HG03432 (cell line): ENCODE measurements at regions not wholly inside any gene's neighbourhood (a gene's known extent, or its start where the extent isn't known, plus 50 kb on each side); places are given as distances from the start of the nearest gene placed in this dataset.

Source experiments
- ATAC-seq: cut with Tn5 transposase; IDR thresholded peaks from one replicate; pipeline ENCODE4 v1.9.1; 2021; ENCODE audit warnings: mild to moderate bottlenecking, moderate library complexity; ENCODE audit not compliant: unreplicated experiment

- ATAC-seq, result no peak
Measured at GRCh38 chr3:62975566-62975965, 100.3 kb upstream of the CADPS start.

- no peak for ATAC-seq
Measured at GRCh38 chr3:62981962-62982361, 106.7 kb upstream of the CADPS start.

- no peak for ATAC-seq
Measured at GRCh38 chr3:62982795-62983455, 107.7 kb upstream of the CADPS start.

DNA sequence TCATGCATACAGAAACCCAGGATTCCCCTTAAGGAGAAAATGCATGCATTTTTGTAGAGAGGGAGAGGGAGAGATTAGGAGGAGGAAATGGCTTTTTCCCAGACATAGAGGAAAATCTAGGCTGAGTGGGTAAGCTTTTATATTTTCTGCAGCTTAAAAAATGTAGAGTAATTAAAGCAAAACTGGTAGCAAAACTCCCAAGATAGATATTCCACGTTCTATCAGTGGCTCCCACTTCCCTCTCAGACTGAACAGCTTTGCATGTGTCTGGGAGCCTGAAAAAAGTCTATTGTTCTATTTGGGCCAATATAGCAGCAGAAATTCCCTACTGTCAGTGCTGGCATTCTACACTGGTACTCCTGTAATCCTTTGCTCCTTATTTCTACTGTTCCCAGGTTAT, 110.8 kb upstream of the CADPS start:
- ATAC-seq, result no peak

- ATAC-seq, result no peak
Measured at GRCh38 chr3:62987721-62988120, 112.5 kb upstream of the CADPS start.

DNA sequence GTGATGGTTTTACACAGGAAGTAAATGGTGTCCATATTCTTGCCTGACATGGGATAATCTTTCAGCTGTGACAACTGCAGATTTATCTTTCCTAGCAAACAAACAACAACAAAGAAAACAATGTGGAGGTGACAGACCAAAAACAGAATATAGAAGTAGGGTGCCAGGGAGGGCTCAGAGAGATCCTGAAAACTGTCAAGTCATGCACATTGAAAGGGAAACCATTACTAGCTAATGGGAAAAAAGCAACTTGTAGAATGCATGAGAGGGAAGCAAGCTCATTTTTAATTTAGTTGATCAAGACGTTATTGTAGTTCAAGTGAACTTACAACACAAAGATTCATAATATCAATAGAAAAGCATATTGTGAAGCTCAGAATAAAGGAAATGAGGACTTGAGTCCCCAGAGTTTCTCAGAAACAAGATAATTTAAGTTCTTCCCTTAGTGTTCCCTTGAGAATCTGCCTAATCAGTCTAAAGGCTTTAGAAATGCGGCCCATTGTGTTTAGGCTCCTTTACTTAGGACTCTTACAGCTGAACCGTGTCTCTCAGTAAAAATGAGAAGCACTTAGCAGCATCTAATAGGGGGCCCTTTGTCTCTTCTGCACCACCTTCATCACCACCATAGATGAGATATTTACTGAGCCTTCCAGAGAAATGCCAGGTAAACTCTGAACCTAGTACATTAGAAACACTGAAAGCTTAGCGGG, 115.6 kb upstream of the CADPS start:
- no peak for ATAC-seq

DNA sequence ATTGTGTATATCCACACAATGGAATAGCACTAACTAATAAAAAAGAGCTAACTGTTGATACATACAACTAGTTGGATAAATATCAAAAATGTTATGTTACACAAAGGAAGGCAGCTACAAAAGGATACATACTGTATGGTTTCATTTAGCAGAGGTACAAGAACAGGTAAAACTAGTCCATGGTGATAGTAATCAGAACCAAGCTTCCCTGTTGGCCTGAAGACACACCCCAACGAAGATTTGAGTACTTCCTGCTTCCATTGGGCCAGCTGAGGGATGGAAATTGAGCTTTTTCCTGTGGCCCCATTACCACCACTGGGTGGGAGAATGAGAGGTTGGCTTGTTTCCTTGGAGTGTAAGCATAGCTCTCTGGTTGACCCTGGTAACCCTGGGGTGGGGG, 117.3 kb upstream of the CADPS start:
- ATAC-seq, result no peak

GRCh38 chr3:62995119-62995518, 119.9 kb upstream of the CADPS start:
- no peak for ATAC-seq

DNA sequence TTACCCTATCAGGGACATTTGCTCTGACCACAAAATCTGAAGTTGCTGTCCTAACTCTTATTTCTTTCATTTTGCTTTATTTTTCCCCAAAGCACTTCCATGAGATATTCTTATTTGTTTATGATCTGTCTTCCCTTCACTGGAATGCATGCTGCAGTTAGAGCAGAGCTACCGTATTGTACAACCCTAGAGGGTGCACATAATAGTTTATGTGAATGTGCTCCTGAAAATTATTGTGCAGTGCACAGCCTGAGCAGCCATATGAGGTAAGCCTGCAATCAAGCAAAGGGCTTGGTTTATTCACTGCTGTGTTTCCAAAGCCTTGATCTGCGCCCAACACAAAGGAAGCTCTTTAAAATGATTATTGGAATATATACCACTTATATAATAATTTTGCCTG, 120.3 kb upstream of the CADPS start:
- no peak for ATAC-seq

GRCh38 chr3:62997369-62997768, 122.2 kb upstream of the CADPS start:
- ATAC-seq, result no peak

DNA sequence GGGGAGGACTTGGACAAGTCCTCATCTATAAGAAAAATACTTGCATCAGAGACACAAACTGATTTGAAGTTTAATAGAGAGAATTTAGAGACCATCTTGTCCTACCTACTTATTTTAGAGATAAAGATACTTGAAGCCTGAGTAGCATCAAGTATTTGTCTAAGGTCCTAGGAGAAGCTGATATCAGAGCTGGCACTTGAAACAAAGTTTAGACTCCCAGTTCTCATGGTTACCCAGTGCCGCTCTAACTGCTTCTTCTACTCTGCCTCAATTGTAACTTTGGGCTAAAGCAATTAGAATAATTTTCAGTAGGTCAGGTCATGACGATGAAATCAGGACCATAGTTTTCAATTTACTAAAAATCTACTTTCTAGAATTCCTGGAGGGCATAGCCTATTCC, 123.9 kb upstream of the CADPS start:
- ATAC-seq, result no peak

DNA sequence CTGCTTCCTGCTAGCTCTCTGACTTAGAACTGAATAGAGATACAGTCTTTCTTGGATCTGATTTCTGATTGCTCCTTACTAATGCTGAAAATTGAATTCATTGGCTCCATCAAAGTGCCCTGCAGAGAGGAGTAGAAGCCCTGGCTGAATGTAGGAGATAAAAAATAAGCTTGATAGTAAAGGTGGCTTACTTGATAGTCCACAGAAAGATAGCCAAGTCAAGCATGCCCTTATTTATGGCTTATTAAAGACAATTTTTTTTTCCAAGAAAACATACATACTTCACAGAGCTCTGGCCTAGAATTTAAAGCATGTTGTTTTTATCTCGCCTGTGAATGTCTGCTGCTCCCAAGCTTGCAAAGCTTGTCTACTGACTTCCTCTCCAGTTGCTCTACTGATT, 124.6 kb upstream of the CADPS start:
- no peak for ATAC-seq

- no peak for ATAC-seq
Measured at GRCh38 chr3:63004448-63004847, 129.2 kb upstream of the CADPS start.

DNA sequence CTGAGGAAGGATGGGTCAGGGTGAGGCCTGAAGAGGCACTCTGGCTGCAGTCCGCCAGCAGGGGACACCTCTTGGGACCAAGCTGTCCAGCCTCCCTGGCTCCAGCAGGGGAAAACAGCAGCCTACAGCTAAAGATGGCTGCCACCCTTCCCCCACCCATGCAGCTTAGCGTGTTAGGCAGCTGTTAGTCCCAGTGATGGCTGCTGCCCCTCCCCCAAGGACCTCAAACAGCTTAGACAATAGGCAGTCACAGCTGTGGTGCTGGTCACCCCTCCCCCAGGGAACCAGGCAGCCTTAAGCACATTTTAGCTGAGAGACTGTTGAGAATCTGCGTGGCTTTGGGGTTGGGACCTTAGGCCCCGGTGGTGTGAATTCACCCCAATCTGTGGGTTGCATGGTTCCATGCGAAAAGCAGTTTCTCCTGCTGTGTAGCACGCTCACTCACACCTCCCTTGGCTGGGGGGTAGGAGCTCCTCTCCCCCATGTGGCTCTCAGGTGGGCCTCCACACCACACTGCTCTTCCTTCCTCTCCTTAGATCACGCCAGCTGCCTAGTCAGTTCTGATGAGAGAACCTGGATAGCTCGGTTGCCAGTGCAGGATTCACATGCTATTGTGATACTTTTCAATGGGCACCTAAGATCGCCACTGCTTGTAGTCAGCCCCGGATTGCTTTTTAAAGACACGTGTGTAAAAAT, 140.5 kb upstream of the CADPS start:
- ATAC-seq, result no peak

- no peak for ATAC-seq
Measured at GRCh38 chr3:63022114-63022513, 146.9 kb upstream of the CADPS start.

GRCh38 chr3:63026722-63027121, 151.5 kb upstream of the CADPS start:
- ATAC-seq, result no peak

DNA sequence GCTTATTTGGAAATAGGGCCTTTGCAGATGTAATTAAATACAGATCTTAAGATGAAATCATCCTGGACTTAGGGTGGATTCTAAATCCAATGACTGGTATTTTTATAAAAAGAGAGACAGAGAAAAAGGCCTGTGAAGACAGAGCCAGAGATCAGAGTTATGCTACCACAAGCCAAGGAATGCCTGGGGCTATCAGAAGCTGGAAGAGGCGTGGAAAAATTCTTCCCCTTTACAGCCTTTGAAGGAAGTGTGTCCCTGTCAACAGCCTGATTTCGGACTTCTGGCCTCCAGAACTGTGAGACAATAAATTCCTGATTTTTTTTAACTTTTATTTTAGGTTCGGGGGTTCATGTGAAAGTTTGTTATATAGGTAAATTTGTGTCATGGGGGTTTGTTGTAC, 154.1 kb upstream of the CADPS start:
- ATAC-seq, result no peak

- no peak for ATAC-seq
Measured at GRCh38 chr3:63029921-63030320, 154.7 kb upstream of the CADPS start.

DNA sequence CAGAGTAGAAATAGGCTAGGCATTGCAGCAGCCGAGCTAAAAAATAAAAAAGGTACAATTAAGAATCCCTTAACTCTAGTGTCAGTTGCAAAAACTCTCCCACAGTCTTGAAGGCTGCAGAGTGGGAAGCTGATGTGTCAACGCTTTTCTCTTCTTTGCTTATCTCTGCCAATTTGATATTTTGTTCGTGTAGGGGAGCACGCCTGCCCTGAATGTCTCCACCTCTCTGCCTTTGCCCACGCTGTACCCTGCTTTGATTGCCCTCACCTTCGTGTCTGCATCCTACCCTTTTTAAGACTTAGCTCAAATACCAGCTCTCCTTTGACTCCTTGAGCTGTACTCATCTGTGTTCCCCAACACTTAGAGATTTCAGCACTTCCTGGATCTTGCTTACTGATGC, 155.4 kb upstream of the CADPS start:
- no peak for ATAC-seq

DNA sequence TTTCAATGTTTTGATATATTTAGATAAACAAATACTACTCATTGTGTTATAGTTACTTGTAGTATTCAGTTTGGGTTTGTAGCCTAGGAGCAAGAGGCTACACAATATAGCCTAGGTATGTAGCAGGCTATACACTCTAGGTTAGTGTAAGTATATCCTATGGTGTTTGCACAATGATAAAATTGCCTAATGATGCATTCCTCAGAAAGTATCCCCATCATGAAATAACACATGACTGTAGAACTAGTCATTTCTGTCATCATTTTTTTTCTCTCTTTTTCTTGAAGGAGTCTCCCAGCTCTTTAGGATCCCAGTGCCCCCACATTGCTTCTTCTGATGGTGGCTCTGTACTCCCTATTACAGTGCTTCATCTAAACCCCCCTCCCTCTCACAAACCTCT, 157.7 kb upstream of the CADPS start:
- no peak for ATAC-seq

DNA sequence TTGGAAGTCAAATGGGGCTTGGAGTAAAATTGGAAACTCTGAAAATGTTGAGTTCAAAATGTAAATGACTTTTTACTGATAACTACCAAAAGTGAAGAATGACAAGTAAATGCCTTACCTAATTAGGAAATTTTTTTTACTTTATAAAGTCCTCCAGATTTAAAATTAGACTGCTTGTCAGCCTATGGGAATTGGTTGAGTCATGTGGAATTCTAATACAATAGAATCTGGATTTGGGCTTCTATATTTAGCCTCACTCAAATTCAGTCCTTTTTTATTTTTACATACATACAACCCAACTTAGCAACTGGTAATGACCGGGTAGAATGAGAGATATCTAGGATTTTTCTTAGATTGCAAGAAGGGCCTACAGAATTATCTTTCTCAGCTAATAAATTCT, 158.9 kb upstream of the CADPS start:
- no peak for ATAC-seq

DNA sequence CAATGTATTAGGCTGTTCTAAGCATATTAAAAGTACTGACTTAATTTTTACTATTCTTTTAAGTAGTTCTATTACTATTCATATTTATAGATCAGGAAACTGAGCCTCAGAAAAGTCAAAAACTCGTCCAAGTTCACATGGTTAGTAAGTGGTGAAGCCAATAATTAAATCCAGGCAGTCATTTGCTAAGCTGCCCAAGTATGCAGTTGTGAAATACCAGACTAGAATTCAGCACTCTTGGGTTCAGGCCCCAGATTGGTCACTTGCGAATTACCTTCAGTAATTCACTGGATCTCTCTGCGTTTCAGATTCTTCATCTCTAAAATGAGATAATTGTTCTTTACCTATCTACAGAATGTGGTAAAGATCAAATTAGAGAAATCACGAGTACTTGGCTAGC, 161.9 kb upstream of the CADPS start:
- no peak for ATAC-seq
